GM19351 (cell line): ENCODE measurements at regions not wholly inside any gene's neighbourhood (a gene's known extent, or its start where the extent isn't known, plus 50 kb on each side); places are given as distances from the start of the nearest gene placed in this dataset.

ENCODE experiments used
- ATAC-seq: cut with Tn5 transposase; IDR thresholded peaks from one replicate; pipeline ENCODE4 v1.9.1; 2021; ENCODE audit warnings: mild to moderate bottlenecking, moderate library complexity; ENCODE audit not compliant: unreplicated experiment

GRCh38 chr9:82604947-82605656 lies 457.8 kb downstream of the RASEF start:
- no peak for ATAC-seq

- ATAC-seq, result no peak
Observed at GRCh38 chr9:82605657-82606031, 457.3 kb downstream of the RASEF start.

GRCh38 chr9:82606071-82606470 lies 456.9 kb downstream of the RASEF start:
- no peak for ATAC-seq

- peak; percentile 84 for ATAC-seq
Observed at GRCh38 chr9:82606492-82607382, 456.2 kb downstream of the RASEF start.

GRCh38 chr9:82608487-82608886 lies 454.5 kb downstream of the RASEF start:
- no peak for ATAC-seq

- ATAC-seq, result no peak
Observed at GRCh38 chr9:82612942-82613341, 450.0 kb downstream of the RASEF start.

GRCh38 chr9:82613498-82613897 lies 449.4 kb downstream of the RASEF start:
- no peak for ATAC-seq

- no peak for ATAC-seq
Observed at GRCh38 chr9:82616545-82616944, 446.4 kb downstream of the RASEF start.

- ATAC-seq, result no peak
Observed at GRCh38 chr9:82621447-82621846, 441.5 kb downstream of the RASEF start.

- no peak for ATAC-seq
Observed at GRCh38 chr9:82637368-82637767, 425.6 kb downstream of the RASEF start.

- no peak for ATAC-seq
Observed at GRCh38 chr9:82645600-82645999, 417.3 kb downstream of the RASEF start.

GRCh38 chr9:82650368-82650767 lies 412.6 kb downstream of the RASEF start:
- ATAC-seq, result no peak

- no peak for ATAC-seq
Observed at GRCh38 chr9:82651474-82651873, 411.5 kb downstream of the RASEF start.

GRCh38 chr9:82665324-82665723 lies 397.6 kb downstream of the RASEF start:
- no peak for ATAC-seq

GRCh38 chr9:82668689-82669199 lies 394.2 kb downstream of the RASEF start:
- no peak for ATAC-seq

GRCh38 chr9:82670000-82670399 lies 392.9 kb downstream of the RASEF start:
- no peak for ATAC-seq

GRCh38 chr9:82670726-82671125 lies 392.2 kb downstream of the RASEF start:
- no peak for ATAC-seq

- ATAC-seq, result no peak
Observed at GRCh38 chr9:82673201-82673600, 389.7 kb downstream of the RASEF start.

GRCh38 chr9:82673919-82674318 lies 389.0 kb downstream of the RASEF start:
- no peak for ATAC-seq

- no peak for ATAC-seq
Observed at GRCh38 chr9:82675102-82675501, 387.8 kb downstream of the RASEF start.

GRCh38 chr9:82675605-82676004 lies 387.3 kb downstream of the RASEF start:
- ATAC-seq, result no peak

GRCh38 chr9:82677086-82677485 lies 385.9 kb downstream of the RASEF start:
- ATAC-seq, result no peak
